Mucosa of rectum (tissue), 2 donors: ENCODE measurements at regions not wholly inside any gene's neighbourhood (a gene's known extent, or its start where the extent isn't known, plus 50 kb on each side); places are given as distances from the start of the nearest gene placed in this dataset.
"Not testable (repeated sequence)": the region's sequence is repeated elsewhere in the genome, so short reads cannot be mapped to it uniquely, and the experiment has no call there.

Source experiments
- H3K27ac ChIP-seq, 2 donors: one replicate each; pipeline ENCODE4 v1.7.0; 2013; ENCODE audit warnings: inconsistent platforms in 2 of 2, low read depth in 2 of 2, low read length in 2 of 2
- H3K27me3 ChIP-seq, 2 donors: one replicate each; pipeline ENCODE4 v1.7.0; 2013; ENCODE audit warnings: low read length in 2 of 2; ENCODE audit not compliant: control insufficient read depth in 2 of 2, insufficient read depth in 2 of 2
- H3K36me3 ChIP-seq, 2 donors: one replicate each; pipeline ENCODE4 v1.7.0; 2013; ENCODE audit warnings: low read length in 2 of 2; ENCODE audit not compliant: control insufficient read depth in 2 of 2, insufficient read depth in 2 of 2
- H3K4me1 ChIP-seq, 2 donors: one replicate each; pipeline ENCODE4 v1.7.0; 2013; ENCODE audit warnings: low read length in 2 of 2, mild to moderate bottlenecking in 1 of 2; ENCODE audit not compliant: control insufficient read depth in 2 of 2, insufficient read depth in 2 of 2
- H3K4me3 ChIP-seq, 2 donors: one replicate each; pipeline ENCODE4 v1.7.0; 2013; ENCODE audit warnings: low read length in 2 of 2
- H3K9ac ChIP-seq, 2 donors: one replicate each; pipeline ENCODE4 v1.7.0; 2013; ENCODE audit warnings: low read length in 2 of 2, low read depth in 1 of 2, mild to moderate bottlenecking in 1 of 2
- H3K9me3 ChIP-seq, 2 donors: one replicate each; pipeline ENCODE4 v1.7.0; 2013; ENCODE audit warnings: low read length in 2 of 2; ENCODE audit not compliant: control insufficient read depth in 2 of 2
- donor health status: healthy.
- donor health status: Normal muscosa, but diverticular disease.

- Histone ChIP-seq H3K9me3 (no peaks in the 10 kb centered on the region), H3K27me3 (no peaks in the 10 kb centered on the region), H3K27ac (no peak overlapping the region), H3K4me3 (no peak overlapping the region), H3K4me1 (no peaks in the 10 kb centered on the region), H3K36me3 (no peaks in the 10 kb centered on the region), H3K9ac (no peak overlapping the region)
These were observed 59.1 kb upstream of the DHRS4 start for GRCh38 chr14:23894362-23895052.

GRCh38 chr14:23895053-23895419, 58.5 kb upstream of the DHRS4 start:
- H3K9me3 ChIP-seq = no peaks in the 10 kb centered on the region
- no peaks in the 10 kb centered on the region for H3K36me3 ChIP-seq
- no peaks in the 10 kb centered on the region for H3K27me3 ChIP-seq
- H3K27ac ChIP-seq = no peak overlapping the region
- no peak overlapping the region for H3K9ac ChIP-seq
- H3K4me1 ChIP-seq = no peaks in the 10 kb centered on the region
- H3K4me3 ChIP-seq = no peak overlapping the region

DNA sequence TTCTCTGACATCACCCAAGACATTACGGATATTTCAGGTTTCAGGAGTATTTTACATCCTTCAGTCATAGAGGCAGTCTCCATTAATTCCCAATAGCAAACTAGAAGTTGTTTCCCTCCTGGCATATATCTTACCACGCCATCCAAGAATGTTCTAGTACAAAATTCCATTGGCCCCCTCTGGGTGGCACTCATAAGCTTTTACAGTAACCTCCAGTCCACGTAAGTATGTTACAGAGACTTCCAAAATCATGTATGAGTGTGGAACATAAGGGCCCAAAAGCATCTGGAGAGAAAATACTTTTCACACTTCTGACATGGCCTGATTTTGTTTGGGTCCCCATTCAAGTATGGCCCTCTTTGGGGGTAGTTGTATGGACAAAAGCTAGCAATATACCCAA, 58.1 kb upstream of the DHRS4 start:
- Histone ChIP-seq H3K27ac (no peak overlapping the region), H3K4me3 (no peak overlapping the region), H3K9ac (no peak overlapping the region), H3K36me3 (no peaks in the 10 kb centered on the region), H3K9me3 (no peaks in the 10 kb centered on the region), H3K27me3 (no peaks in the 10 kb centered on the region), H3K4me1 (no peaks in the 10 kb centered on the region)

- no peak overlapping the region for H3K4me3 ChIP-seq
- H3K9me3 ChIP-seq = no peaks in the 10 kb centered on the region
- no peak overlapping the region for H3K27ac ChIP-seq
- H3K4me1 ChIP-seq = no peaks in the 10 kb centered on the region
- no peaks in the 10 kb centered on the region for H3K36me3 ChIP-seq
- H3K27me3 ChIP-seq = no peaks in the 10 kb centered on the region
- H3K9ac ChIP-seq = no peak overlapping the region
These were observed 56.9 kb upstream of the DHRS4 start for GRCh38 chr14:23896609-23897153.

DNA sequence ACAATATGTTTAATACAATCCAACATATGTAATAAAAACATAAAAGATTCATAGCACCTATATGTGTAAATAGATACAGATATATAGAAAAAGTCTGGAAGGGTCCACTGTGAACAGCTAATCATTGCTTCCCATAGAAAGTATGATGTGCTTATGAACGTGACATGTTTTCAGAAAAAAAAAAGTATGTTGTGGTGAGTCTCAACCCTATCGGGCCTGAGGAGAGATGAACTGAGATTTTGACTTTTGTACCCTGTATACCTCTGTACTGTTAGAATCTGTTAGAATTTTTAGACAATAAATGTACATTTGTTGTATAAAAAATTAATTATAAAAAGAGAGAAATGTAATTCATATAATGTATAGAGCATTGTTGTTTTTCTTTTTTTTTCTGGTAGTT, 56.3 kb upstream of the DHRS4 start:
- H3K27ac ChIP-seq, H3K27me3 ChIP-seq, H3K36me3 ChIP-seq, H3K4me1 ChIP-seq, H3K9me3 ChIP-seq, H3K9ac ChIP-seq, H3K4me3 ChIP-seq: not testable (repeated sequence)

- not testable (repeated sequence) for H3K27me3 ChIP-seq, H3K4me3 ChIP-seq, H3K36me3 ChIP-seq, H3K9ac ChIP-seq, H3K9me3 ChIP-seq, H3K27ac ChIP-seq, H3K4me1 ChIP-seq
These were observed 55.2 kb upstream of the DHRS4 start for GRCh38 chr14:23898359-23898758.

DNA sequence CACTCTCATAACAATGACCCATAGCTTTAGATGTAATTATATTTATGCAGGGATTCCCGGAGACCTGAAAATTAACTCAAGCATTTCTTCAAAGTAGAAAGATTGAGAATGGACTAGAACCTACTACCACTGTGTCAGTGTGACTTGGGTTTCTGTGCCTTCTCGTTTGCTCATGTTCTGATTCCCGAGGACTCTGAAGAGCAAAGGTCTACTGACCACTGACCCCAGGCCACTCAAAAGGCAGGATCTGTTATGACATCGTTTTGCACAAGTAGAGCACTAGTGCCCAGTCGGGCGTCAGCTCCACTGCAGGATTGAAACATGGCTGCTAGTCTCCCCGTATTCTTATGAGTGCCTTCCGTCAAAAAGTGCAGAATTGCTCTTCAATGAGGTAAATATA, 53.8 kb upstream of the DHRS4 start:
- Histone ChIP-seq H3K9me3 (no peaks in the 10 kb centered on the region), H3K27ac (no peak overlapping the region), H3K4me3 (no peak overlapping the region), H3K4me1 (no peaks in the 10 kb centered on the region), H3K9ac (no peak overlapping the region), H3K36me3 (no peaks in the 10 kb centered on the region), H3K27me3 (no peaks in the 10 kb centered on the region)

GRCh38 chr14:23903442-23903841, 50.1 kb upstream of the DHRS4 start:
- no peak overlapping the region for H3K9ac ChIP-seq
- no peaks in the 10 kb centered on the region for H3K36me3 ChIP-seq
- H3K9me3 ChIP-seq = no peaks in the 10 kb centered on the region
- H3K4me3 ChIP-seq = no peak overlapping the region
- no peak overlapping the region for H3K27ac ChIP-seq
- H3K4me1 ChIP-seq = no peaks in the 10 kb centered on the region
- no peaks in the 10 kb centered on the region for H3K27me3 ChIP-seq
